ENCODE measurements at regions not wholly inside any gene's neighbourhood (a gene's known extent, or its start where the extent isn't known, plus 50 kb on each side); places are given as distances from the start of the nearest gene placed in this dataset.
"Not testable (repeated sequence)": the region's sequence is repeated elsewhere in the genome, so short reads cannot be mapped to it uniquely, and the experiment has no call there.

DNA sequence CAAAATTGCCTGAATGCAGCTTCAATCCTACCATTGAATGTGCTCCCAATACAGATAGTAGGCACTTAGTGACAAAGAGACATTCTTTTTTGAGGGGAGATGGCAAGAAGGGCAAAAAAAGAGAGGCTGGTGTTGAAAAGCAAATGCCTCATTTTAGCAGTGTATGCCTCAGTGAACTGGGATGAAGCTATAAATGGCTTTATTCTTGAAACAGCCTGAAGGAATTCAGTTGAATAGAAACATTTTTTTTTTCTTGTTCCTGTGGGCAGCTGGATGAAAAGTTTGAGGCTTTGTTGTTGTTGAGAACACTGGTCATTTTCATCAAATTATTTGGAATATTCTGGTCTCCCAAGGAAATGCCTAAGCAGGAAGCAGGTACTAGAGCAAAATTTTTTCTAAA, 228.9 kb downstream of the RNF144A start:
- no peak for DNase-seq

GRCh38 chr2:7154656-7155055, 237.4 kb downstream of the RNF144A start:
- no peak for DNase-seq

- no peak for DNase-seq
Measured at GRCh38 chr2:7161501-7161900, 244.3 kb downstream of the RNF144A start.

GRCh38 chr2:7165736-7166135, 248.5 kb downstream of the RNF144A start:
- DNase-seq, result peak; percentile 52

- DNase-seq, result no peak
Measured at GRCh38 chr2:7167801-7168411, 250.7 kb downstream of the RNF144A start.

GRCh38 chr2:7169593-7169992, 252.4 kb downstream of the RNF144A start:
- no peak for DNase-seq

GRCh38 chr2:7178996-7179395, 261.8 kb downstream of the RNF144A start:
- not testable (repeated sequence) for DNase-seq

DNA sequence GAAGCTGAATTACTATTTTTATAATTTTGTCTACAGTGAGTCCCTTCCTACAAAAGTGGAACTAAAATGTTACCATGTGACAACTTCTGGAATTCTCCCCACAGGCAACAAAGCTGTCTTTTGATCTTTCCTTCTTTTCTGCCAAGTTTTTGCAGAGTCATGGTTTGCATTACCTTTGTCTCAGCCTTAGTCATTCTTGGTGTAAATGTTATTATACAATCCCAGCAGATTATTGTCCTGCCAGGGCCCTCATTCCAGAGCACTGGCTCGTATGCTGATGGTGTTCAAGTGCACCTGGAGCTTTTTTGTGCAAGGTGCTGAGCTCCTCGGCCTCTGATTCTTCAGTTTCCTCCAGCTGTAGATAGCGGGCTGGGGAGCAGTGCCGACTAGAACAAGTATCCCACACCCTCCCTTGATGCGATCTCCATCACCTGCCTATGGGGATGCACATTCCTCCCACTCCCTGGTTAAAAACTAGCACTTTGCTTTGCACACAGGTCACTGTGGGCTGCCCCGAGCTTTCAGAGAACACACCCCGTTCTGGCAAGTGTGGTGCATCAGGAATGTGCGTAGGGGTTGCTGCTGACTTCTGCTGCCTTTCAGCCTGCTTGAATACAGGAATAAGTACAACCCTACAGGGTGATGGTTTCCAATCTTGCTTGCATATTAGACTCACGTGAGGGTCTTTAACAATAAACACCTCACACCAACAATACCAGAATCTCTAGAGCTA, 263.6 kb downstream of the RNF144A start:
- DNase-seq, result peak; percentile 47

DNA sequence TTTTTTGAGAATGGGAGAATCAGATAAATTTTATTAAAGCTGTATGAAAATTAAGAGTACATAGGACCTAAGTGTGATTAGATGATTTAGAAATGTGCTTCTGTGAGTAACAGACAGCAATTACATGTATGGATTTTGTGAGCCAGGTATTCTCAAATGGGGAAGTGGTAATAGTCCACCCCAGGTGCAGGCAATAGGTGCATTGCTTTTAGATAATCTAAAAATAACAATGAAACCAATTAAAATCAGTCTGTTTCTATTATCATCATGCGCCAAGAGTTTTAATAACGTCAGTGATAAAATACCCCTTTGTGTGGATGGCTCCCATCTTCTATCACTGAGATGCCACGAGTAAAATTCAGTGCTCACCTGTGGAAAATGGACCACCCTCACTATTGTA, 265.3 kb downstream of the RNF144A start:
- DNase-seq, result no peak

DNA sequence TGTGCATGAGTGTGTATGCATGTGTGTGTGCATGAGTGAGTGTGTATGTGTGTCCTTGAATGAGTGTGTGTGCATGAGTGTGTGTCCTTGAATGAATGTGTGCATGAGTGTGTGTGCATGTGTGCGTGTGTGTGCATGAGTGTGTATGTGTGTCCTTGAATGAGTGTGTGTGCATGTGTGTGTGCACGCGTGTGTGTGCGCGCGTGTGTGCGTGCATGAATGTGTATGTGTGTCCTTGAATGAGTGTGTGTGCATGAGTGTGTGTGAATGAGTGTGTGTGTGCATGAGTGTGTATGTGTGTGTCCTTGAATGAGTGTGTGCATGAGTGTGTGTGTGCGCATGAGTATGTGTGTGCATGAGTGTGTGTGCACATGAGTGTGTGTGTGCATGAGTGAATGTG, 271.9 kb downstream of the RNF144A start:
- no peak for DNase-seq

- peak; percentile 64 for DNase-seq
Measured at GRCh38 chr2:7190587-7191324, 273.5 kb downstream of the RNF144A start.

DNA sequence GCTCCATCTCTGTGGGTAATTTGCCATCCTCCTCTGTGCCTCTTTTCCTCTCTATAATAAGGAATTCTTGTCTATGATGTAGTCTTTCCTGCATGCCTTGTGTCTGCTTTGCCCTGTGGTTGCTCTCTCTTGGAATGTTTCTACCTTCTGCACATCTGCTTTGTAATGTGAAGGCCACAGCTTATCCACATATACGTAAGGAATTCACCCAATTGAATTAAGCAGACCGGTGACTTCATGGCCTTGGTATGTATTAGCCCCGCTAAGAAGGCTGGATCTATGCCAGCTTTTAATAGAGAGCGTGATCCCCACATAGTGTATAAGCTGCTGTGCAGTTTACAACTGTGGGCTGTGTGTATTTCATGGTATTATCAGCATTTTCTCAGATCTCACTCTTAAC, 274.7 kb downstream of the RNF144A start:
- DNase-seq, result peak; percentile 97

DNA sequence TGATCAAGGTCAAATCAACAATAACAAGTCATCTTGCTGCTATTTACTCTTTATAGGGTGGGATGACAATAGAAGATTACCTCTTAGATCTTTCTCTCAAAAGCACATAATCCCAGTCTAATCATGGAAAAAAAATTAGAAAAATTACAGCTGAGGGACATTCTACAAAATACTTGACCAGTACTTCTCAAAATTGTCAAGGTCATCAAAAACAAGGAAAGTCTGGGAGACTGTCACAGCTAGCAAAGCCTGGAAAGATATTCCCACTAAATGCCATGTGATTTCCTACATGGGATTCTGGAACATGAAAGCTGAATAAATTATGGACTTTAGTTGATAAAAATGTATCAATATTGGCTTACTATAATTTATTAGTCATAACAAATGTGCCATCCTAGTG, 276.2 kb downstream of the RNF144A start:
- no peak for DNase-seq

GRCh38 chr2:7194950-7195349, 277.7 kb downstream of the RNF144A start:
- no peak for DNase-seq

DNA sequence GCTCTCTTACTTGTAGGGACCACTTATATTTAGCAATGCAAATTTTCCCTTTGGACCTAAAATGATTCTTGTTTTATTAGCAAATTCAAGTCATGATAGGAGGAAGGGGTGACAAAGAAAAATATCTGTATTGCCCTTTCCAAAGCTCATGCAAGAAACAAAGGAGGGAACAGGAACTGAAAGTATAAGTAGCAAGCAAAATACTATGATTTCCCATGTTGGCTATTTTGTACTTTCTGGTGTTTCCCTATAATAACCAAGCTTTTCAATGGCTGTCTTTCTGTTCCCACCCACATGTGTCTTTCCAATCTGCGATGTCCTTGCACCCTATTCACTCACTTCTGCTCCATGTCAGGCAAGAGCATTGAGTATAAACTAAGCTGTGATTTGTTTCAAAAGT, 279.7 kb downstream of the RNF144A start:
- no peak for DNase-seq

- no peak for DNase-seq
Measured at GRCh38 chr2:7201851-7202250, 284.6 kb downstream of the RNF144A start.

DNA sequence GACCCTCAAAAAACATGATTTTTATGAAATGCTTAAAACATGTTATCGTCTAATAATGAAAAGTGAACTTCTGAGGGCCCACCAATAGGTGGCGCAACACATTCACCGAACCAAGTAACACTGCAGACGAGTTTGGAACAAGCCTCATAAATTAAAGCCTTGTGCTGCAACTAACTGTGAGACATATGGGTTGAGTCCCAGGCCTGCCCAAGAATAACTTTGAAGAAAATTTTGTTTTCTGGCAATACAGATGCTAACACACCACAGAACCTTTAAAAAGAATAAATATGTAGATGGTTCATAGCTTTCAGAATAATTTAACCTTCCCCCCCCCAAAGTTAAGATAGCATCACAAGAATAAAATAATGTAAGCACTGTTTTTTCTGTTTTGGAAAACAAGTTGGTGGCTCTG, 285.9 kb downstream of the RNF144A start:
- DNase-seq, result peak; percentile 78

DNA sequence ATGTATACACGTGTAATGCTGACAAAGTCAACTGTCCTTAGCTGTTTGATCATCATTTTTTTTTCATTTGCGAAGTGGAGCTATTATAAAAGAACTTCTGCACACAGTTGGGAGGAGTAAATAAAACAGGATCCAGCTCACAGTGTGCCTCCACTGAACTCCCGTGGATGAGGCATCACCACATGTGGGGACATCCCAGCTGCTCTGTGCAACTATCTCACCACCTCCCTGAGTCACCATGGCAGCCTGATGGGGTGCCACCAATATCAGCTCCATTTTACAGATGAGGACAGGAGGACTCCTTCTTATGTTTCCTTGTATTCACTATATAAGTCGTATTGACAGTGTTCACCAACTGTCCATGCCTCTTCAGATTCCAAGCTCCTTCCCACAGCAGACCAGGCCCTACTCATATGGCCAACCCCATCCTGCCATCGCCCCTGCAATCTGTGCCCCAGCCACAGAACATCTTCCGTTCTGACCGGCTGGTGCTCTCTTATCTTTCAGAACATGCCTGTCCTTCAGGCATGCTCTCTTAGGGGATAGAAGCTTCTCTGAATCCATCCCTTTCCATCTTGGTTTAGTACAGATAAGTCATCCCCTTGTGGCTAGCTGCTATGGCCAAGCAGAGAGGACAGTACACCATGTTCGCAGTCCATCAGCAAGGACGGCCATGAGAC, 288.1 kb downstream of the RNF144A start:
- DNase-seq, result no peak

DNA sequence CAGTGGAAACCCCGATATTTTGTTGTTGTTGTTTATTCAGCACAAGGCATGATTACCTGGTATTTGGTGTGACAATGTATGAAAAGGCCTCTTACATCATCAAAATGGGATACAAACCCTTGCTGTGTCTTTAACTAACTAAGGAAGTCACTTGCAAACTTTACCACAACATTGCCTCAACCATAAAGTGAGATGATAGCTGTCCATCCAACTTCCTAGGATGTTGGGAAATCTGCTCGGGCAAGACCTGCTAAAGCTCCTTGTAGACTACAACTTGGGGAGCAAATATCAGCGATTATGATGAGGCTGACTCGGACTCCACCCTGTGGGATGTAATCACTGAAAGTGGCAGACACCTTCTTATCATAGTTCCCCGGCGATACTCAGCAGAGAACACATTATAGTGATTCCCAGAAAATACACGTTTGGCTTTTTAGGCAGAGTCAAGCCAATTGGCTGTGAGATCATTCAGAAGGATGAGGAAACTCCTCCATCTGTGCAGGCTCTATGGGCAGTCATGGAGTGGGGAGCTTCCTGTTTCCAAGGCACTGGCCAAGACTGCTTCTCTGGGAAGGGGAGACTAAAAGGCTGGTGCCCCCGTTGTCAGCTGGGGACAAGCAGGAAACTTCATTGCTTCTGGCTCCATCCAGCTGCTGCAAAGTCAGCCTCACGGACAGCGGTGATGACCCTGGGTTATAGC, 289.0 kb downstream of the RNF144A start:
- DNase-seq, result no peak

GRCh38 chr2:7207631-7208030, 290.4 kb downstream of the RNF144A start:
- DNase-seq, result no peak

DNA sequence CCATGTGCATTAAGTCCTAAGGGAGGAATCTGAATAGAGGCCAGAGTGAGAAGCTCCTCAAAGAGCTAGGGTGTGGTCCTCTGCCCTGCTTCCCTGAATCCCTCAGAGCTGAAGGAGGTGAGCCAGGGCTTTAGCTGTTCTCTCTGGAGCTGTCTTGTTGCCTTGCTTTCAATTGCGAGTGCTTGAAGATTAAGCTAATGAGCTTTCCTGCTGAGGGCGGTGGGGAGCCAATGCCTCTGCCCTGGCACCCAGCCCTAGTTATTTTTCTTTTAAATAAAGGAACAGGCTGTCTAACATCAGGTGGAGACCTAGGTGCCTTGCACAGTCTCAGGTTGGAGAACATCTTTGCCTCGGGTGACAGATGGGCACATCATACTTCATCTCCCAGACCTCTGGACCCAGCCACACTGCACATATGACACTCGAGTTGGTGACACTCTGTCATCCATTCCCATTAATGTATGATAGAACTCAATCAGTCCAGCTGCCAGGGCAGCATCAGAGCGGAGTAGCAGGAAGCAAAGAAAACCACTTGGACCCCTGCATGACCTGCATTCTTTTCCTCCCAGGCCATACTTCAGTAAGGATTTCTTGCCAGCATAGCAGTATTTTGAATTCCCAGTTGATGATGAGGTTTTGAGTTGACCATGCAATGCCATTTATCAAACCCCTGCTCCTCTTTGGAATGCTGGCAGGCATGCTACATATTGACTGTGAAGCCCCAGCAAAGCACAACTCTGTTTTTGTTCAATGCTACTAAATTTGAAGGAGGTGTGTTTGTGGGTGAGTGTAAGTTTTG, 292.7 kb downstream of the RNF144A start:
- peak; percentile 90 for DNase-seq

GRCh38 chr2:7210712-7211111, 293.5 kb downstream of the RNF144A start:
- peak; percentile 45 for DNase-seq

Data from fibroblast of skin of scalp (primary cell).